ENCODE measurements at regions not wholly inside any gene's neighbourhood (a gene's known extent, or its start where the extent isn't known, plus 50 kb on each side); places are given as distances from the start of the nearest gene placed in this dataset.
"Not testable (repeated sequence)": the region's sequence is repeated elsewhere in the genome, so short reads cannot be mapped to it uniquely, and the experiment has no call there.

- no peak for TF ChIP-seq CTCF (conservative IDR thresholded peaks at IDR 0.05; ENCODE audit: low read depth, low read length)
- H3K4me3 ChIP-seq (ENCODE audit: low read depth, low read length), result no peak overlapping the region
- no peak for DNase-seq (ENCODE audit: low read depth)
Observed at GRCh38 chr14:35174342-35174741, 52.0 kb downstream of the PRORP start.

- no peak overlapping the region for H3K4me3 ChIP-seq (ENCODE audit: low read depth, low read length)
- no peak for DNase-seq (ENCODE audit: low read depth)
- no peak for TF ChIP-seq CTCF (conservative IDR thresholded peaks at IDR 0.05; ENCODE audit: low read depth, low read length)
Observed at GRCh38 chr14:35180179-35180578, 57.8 kb downstream of the PRORP start.

- DNase-seq (ENCODE audit: low read depth); H3K4me3 ChIP-seq (ENCODE audit: low read depth, low read length): not testable (repeated sequence)
Observed at GRCh38 chr14:35184891-35185290, 62.5 kb downstream of the PRORP start.

- TF ChIP-seq CTCF (conservative IDR thresholded peaks at IDR 0.05; ENCODE audit: low read depth, low read length), result no peak
- no peak for DNase-seq (ENCODE audit: low read depth)
- H3K4me3 ChIP-seq (ENCODE audit: low read depth, low read length), result no peak overlapping the region
Observed at GRCh38 chr14:35189422-35189821, 67.1 kb downstream of the PRORP start.

GRCh38 chr14:35193161-35193560 is 70.8 kb downstream of the PRORP start:
- H3K4me3 ChIP-seq (ENCODE audit: low read depth, low read length), result no peak overlapping the region
- no peak for DNase-seq (ENCODE audit: low read depth)
- TF ChIP-seq CTCF (conservative IDR thresholded peaks at IDR 0.05; ENCODE audit: low read depth, low read length), result no peak

GRCh38 chr14:35194183-35194582 is 71.8 kb downstream of the PRORP start:
- not testable (repeated sequence) for DNase-seq (ENCODE audit: low read depth); H3K4me3 ChIP-seq (ENCODE audit: low read depth, low read length)

- no peak overlapping the region for H3K4me3 ChIP-seq (ENCODE audit: low read depth, low read length)
- TF ChIP-seq CTCF (conservative IDR thresholded peaks at IDR 0.05; ENCODE audit: low read depth, low read length), result no peak
- DNase-seq (ENCODE audit: low read depth), result no peak
Observed at GRCh38 chr14:35196571-35196970, 74.2 kb downstream of the PRORP start.

- DNase-seq (ENCODE audit: low read depth), result peak; percentile 37
- no peak overlapping the region for H3K4me3 ChIP-seq (ENCODE audit: low read depth, low read length)
Observed at GRCh38 chr14:35197015-35197414, 74.7 kb downstream of the PRORP start.

More at GRCh38 chr14:35197015-35197414, 74.7 kb downstream of the PRORP start:
- no peak for TF ChIP-seq CTCF (conservative IDR thresholded peaks at IDR 0.05; ENCODE audit: low read depth, low read length)

Measured in choroid plexus epithelial cell (primary cell).